ENCODE measurements at regions not wholly inside any gene's neighbourhood (a gene's known extent, or its start where the extent isn't known, plus 50 kb on each side); places are given as distances from the start of the nearest gene placed in this dataset.

GRCh38 chr7:156203923-156204322, 391.7 kb upstream of the SHH start:
- TF ChIP-seq CTCF (conservative IDR thresholded peaks at IDR 0.05; ENCODE audit: low read depth, low read length) (no peak), EZH2 (IDR thresholded peaks at IDR 0.05; ENCODE audit: borderline replicate concordance, low read depth, low read length, poor library complexity, severe bottlenecking) (no peak)
- no peak overlapping the region for H3K4me3 ChIP-seq (ENCODE audit: low read depth, low read length, poor library complexity, severe bottlenecking)
- POLR2A ChIA-PET (ENCODE audit: low non-redundant PET), result no interaction called here
- no peaks in the 10 kb centered on the region for H3K36me3 ChIP-seq (ENCODE audit: insufficient read depth, low read length, poor library complexity, severe bottlenecking)
- CTCF ChIA-PET, result no interaction called here
- H3K9me3 ChIP-seq (ENCODE audit: low read depth, low read length, poor library complexity, severe bottlenecking), result no peaks in the 10 kb centered on the region
- H3K4me1 ChIP-seq (ENCODE audit: insufficient read depth, low read length, poor library complexity, severe bottlenecking), result no peaks in the 10 kb centered on the region
- no TSS peak for BruUV-seq (replicated peaks)
- H3K27me3 ChIP-seq (replicated peaks; ENCODE audit: insufficient read depth, low read depth, low read length, poor library complexity), result peaks cover 89% of the 10 kb centered on the region
- no peak overlapping the region for H3K27ac ChIP-seq (ENCODE audit: low read depth, low read length, poor library complexity, severe bottlenecking)
- intact Hi-C loops (cut with micrococcal nuclease; ENCODE audit: unreplicated experiment), result no loop called here
- DNase-seq (ENCODE audit: low spot score), result no peak

GRCh38 chr7:156198277-156198676, 386.0 kb upstream of the SHH start:
- CTCF ChIA-PET, result no interaction called here
- POLR2A ChIA-PET (ENCODE audit: low non-redundant PET), result no interaction called here

DNA sequence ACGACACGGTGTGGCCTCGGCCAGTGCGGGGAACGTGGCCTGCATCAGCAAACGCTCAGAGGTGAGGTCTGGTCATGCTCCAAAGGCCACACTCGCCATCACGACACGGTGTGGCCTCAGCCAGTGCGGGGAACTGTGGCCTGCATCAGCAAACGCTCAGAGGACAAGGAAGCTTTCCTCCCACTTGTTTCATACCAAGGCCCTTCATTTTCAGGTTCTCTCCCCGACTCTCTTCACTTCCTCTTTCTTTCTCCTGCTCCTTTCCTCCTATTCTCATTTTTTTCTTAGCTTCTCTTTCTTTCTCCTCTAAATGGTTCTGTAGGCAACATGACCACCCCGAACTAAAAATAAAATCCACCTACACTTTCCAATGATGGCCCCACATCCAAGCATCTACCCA, 384.4 kb upstream of the SHH start:
- Histone ChIP-seq H3K36me3 (ENCODE audit: insufficient read depth, low read length, poor library complexity, severe bottlenecking) (no peaks in the 10 kb centered on the region), H3K27me3 (replicated peaks; ENCODE audit: insufficient read depth, low read depth, low read length, poor library complexity) (peaks cover 75% of the 10 kb centered on the region), H3K9me3 (ENCODE audit: low read depth, low read length, poor library complexity, severe bottlenecking) (no peaks in the 10 kb centered on the region), H3K4me3 (ENCODE audit: low read depth, low read length, poor library complexity, severe bottlenecking) (no peak overlapping the region), H3K4me1 (ENCODE audit: insufficient read depth, low read length, poor library complexity, severe bottlenecking) (no peaks in the 10 kb centered on the region), H3K27ac (ENCODE audit: low read depth, low read length, poor library complexity, severe bottlenecking) (no peak overlapping the region)
- TF ChIP-seq CTCF (conservative IDR thresholded peaks at IDR 0.05; ENCODE audit: low read depth, low read length), result no peak
- no peak for TF ChIP-seq EZH2 (IDR thresholded peaks at IDR 0.05; ENCODE audit: borderline replicate concordance, low read depth, low read length, poor library complexity, severe bottlenecking)
- DNase-seq (ENCODE audit: low spot score), result no peak
- intact Hi-C loops (cut with micrococcal nuclease; ENCODE audit: unreplicated experiment), result no loop called here
- CTCF ChIA-PET, result no interaction called here
- no TSS peak for BruUV-seq (replicated peaks)
- POLR2A ChIA-PET (ENCODE audit: low non-redundant PET), result no interaction called here

More at GRCh38 chr7:156198277-156198676, 386.0 kb upstream of the SHH start:
- TF ChIP-seq CTCF (conservative IDR thresholded peaks at IDR 0.05; ENCODE audit: low read depth, low read length), result no peak
- TF ChIP-seq EZH2 (IDR thresholded peaks at IDR 0.05; ENCODE audit: borderline replicate concordance, low read depth, low read length, poor library complexity, severe bottlenecking), result no peak
- no peak overlapping the region for H3K27ac ChIP-seq (ENCODE audit: low read depth, low read length, poor library complexity, severe bottlenecking)
- no TSS peak for BruUV-seq (replicated peaks)
- no peaks in the 10 kb centered on the region for H3K9me3 ChIP-seq (ENCODE audit: low read depth, low read length, poor library complexity, severe bottlenecking)
- H3K27me3 ChIP-seq (replicated peaks; ENCODE audit: insufficient read depth, low read depth, low read length, poor library complexity), result peaks cover 91% of the 10 kb centered on the region
- H3K36me3 ChIP-seq (ENCODE audit: insufficient read depth, low read length, poor library complexity, severe bottlenecking), result no peaks in the 10 kb centered on the region
- DNase-seq (ENCODE audit: low spot score), result no peak
- intact Hi-C loops (cut with micrococcal nuclease; ENCODE audit: unreplicated experiment), result no loop called here
- no peaks in the 10 kb centered on the region for H3K4me1 ChIP-seq (ENCODE audit: insufficient read depth, low read length, poor library complexity, severe bottlenecking)
- no peak overlapping the region for H3K4me3 ChIP-seq (ENCODE audit: low read depth, low read length, poor library complexity, severe bottlenecking)
